Epithelial cell of esophagus (primary cell): ENCODE measurements at regions not wholly inside any gene's neighbourhood (a gene's known extent, or its start where the extent isn't known, plus 50 kb on each side); places are given as distances from the start of the nearest gene placed in this dataset.

ENCODE experiments used
- DNase-seq: peaks from one replicate; pipeline ENCODE4 v3.0.0; 2010; ENCODE audit warnings: low read depth
- H3K4me3 ChIP-seq: 2 replicates; pipeline ENCODE4 v1.5.1; 2011; ENCODE audit warnings: mild to moderate bottlenecking, low read length, control low read depth
- CTCF ChIP-seq: IDR thresholded peaks from 2 replicates; pipeline ENCODE4 v1.5.1; 2011; ENCODE audit warnings: low read depth, mild to moderate bottlenecking, low read length, control low read depth, inconsistent platforms; ENCODE audit not compliant: insufficient read depth; ENCODE audit errors: missing control alignments

GRCh38 chr15:39265261-39265660 is 315.6 kb upstream of the THBS1 start:
- no peak for TF ChIP-seq CTCF
- DNase-seq: peak; percentile 19
- H3K4me3 ChIP-seq: no peak overlapping the region

- TF ChIP-seq CTCF: no peak
- H3K4me3 ChIP-seq: no peak overlapping the region
- no peak for DNase-seq
These were observed 314.0 kb upstream of the THBS1 start for GRCh38 chr15:39266890-39267289.

- TF ChIP-seq CTCF: no peak
- no peak overlapping the region for H3K4me3 ChIP-seq
- DNase-seq: no peak
These were observed 313.2 kb upstream of the THBS1 start for GRCh38 chr15:39267685-39268084.

GRCh38 chr15:39269352-39269751 is 311.5 kb upstream of the THBS1 start:
- TF ChIP-seq CTCF: no peak
- DNase-seq: no peak
- H3K4me3 ChIP-seq: no peak overlapping the region

- TF ChIP-seq CTCF: no peak
- no peak for DNase-seq
- no peak overlapping the region for H3K4me3 ChIP-seq
These were observed 311.1 kb upstream of the THBS1 start for GRCh38 chr15:39269821-39270220.

GRCh38 chr15:39270221-39270855 is 310.5 kb upstream of the THBS1 start:
- DNase-seq: no peak
- TF ChIP-seq CTCF: no peak
- no peak overlapping the region for H3K4me3 ChIP-seq

- no peak overlapping the region for H3K4me3 ChIP-seq
- DNase-seq: peak; percentile 94
- no peak for TF ChIP-seq CTCF
These were observed 309.9 kb upstream of the THBS1 start for GRCh38 chr15:39270934-39271333.
